HepG2 (cell line): ENCODE measurements at regions not wholly inside any gene's neighbourhood (a gene's known extent, or its start where the extent isn't known, plus 50 kb on each side); places are given as distances from the start of the nearest gene placed in this dataset.

Experiments
- ATAC-seq: fragments of 200-7000 bp; cut with Tn5 transposase; 3 replicates; pipeline ENCODE4 v1.9.1; 2020; ENCODE audit warnings: mild to moderate bottlenecking, moderate library complexity
- BruUV-seq: library from RNA; stranded (reverse); fragments of 400-500 nt; replicated peaks from 2 replicates; lab custom pipeline; 2021; lab: Mats Ljungman, UMichigan
- CTCF ChIA-PET: fragments of 300-600 bp; formaldehyde crosslinking; extraction: SDS; loops from one replicate; lab custom pipeline; 2021; ENCODE audit warnings: low total read pairs, inconsistent platforms, low intra/inter-chr PET ratio; lab: Yijun Ruan, JAX
- POLR2A ChIA-PET: fragments of 350-600 bp; sonication (Branson Sonifier 250); formaldehyde crosslinking; loops from one replicate; lab custom pipeline; 2020; ENCODE audit warnings: antibody characterized with exemption, inconsistent platforms; lab: Yijun Ruan, JAX
- DNase-seq: peaks from one replicate; pipeline ENCODE4 v3.0.0-alpha.2; 2015; ENCODE audit warnings: low spot score
- FAIRE-seq: peaks from 3 replicates; lab custom pipeline; 2011; peaks lifted over from hg19 to GRCh38; lab: Jason Lieb, UNC
- H2AFZ ChIP-seq: one replicate; pipeline ENCODE4 v1.6.1; 2011; ENCODE audit warnings: low read length, inconsistent platforms
- H3K27ac ChIP-seq: fragments of 300-600 bp; 3 replicates; pipeline ENCODE4 v1.8.0; 2011; ENCODE audit warnings: mixed run types, mild to moderate bottlenecking, mixed read lengths, low read length, inconsistent platforms; ENCODE audit not compliant: insufficient read depth; ENCODE audit errors: extremely low read length
- H3K27me3 ChIP-seq, 2 experiments: fragments of 200-600 bp in 1 of 2; 2 replicates in 1 of 2; 3 replicates in 1 of 2; pipeline versions ENCODE4 v1.6.0 to v1.8.0; 2011; ENCODE audit warnings: low read length in 2 of 2, mild to moderate bottlenecking in 2 of 2, moderate library complexity in 2 of 2, inconsistent platforms in 1 of 2; ENCODE audit not compliant: insufficient read depth in 2 of 2, control insufficient read depth in 1 of 2
- H3K36me3 ChIP-seq, 2 experiments: fragments of 200-600 bp in 1 of 2; replicated peaks in 1 of 2; 2 replicates in 1 of 2; 3 replicates in 1 of 2; pipeline versions ENCODE4 v1.5.1 to v1.8.0; 2011; ENCODE audit warnings: low read length in 2 of 2, inconsistent platforms in 1 of 2; ENCODE audit not compliant: insufficient read depth in 2 of 2, control insufficient read depth in 1 of 2
- H3K4me1 ChIP-seq: 2 replicates; pipeline ENCODE4 v1.5.1; 2012; ENCODE audit warnings: low read length, inconsistent platforms; ENCODE audit not compliant: insufficient read depth
- H3K4me2 ChIP-seq: 2 replicates; pipeline ENCODE4 v1.6.0; 2011; ENCODE audit warnings: low read depth, low read length, inconsistent platforms
- H3K4me3 ChIP-seq, 3 experiments: fragments of 200-600 bp in 1 of 3; sonication (generic), shearing (Covaris generic) in 1 of 3; replicated peaks in 1 of 3; 2 replicates each; pipeline ENCODE4 v1.5.1; 2011 to 2016; ENCODE audit warnings: low read length in 3 of 3, inconsistent platforms in 2 of 3, low read depth in 2 of 3, mild to moderate bottlenecking in 2 of 3, control low read depth in 1 of 3, mixed read lengths in 1 of 3; ENCODE audit not compliant: insufficient read depth in 1 of 3
- H3K79me2 ChIP-seq: one replicate; pipeline ENCODE4 v1.6.1; 2011; ENCODE audit warnings: low read length, inconsistent platforms; ENCODE audit not compliant: insufficient read depth
- H3K9ac ChIP-seq: 2 replicates; pipeline ENCODE4 v1.6.0; 2011; ENCODE audit warnings: mild to moderate bottlenecking, low read depth, low read length, inconsistent platforms; ENCODE audit not compliant: insufficient read depth
- H3K9me3 ChIP-seq: 2 replicates; pipeline ENCODE4 v1.5.1; 2012; ENCODE audit warnings: mild to moderate bottlenecking, low read length
- H4K20me1 ChIP-seq: 2 replicates; pipeline ENCODE4 v1.6.0; 2011; ENCODE audit warnings: inconsistent platforms, mild to moderate bottlenecking, low read length, moderate library complexity; ENCODE audit not compliant: insufficient read depth
- DMTF1 ChIP-seq: sonication (generic); formaldehyde crosslinking; IDR thresholded peaks from 2 replicates; pipeline ENCODE4 v1.4.0; 2020; ENCODE audit warnings: mild to moderate bottlenecking, missing genetic modification reagents
- DZIP1 ChIP-seq: sonication (generic); formaldehyde crosslinking; IDR thresholded peaks from 2 replicates; pipeline ENCODE4 v1.5.0; 2020; ENCODE audit warnings: mild to moderate bottlenecking, missing genetic modification reagents
- HDAC1 ChIP-seq: sonication (generic); formaldehyde crosslinking; IDR thresholded peaks from 2 replicates; pipeline ENCODE4 v1.5.1; 2020; ENCODE audit warnings: mild to moderate bottlenecking, missing genetic modification reagents
- LBX2 ChIP-seq: sonication (generic); formaldehyde crosslinking; IDR thresholded peaks from 2 replicates; pipeline ENCODE4 v1.5.0; 2020; ENCODE audit warnings: missing genetic modification reagents, mild to moderate bottlenecking, borderline replicate concordance
- MYPOP ChIP-seq: sonication (generic); formaldehyde crosslinking; IDR thresholded peaks from 2 replicates; pipeline ENCODE4 v1.8.1; 2023; ENCODE audit warnings: mild to moderate bottlenecking, moderate library complexity, missing genetic modification reagents
- PAX8 ChIP-seq: sonication (generic); formaldehyde crosslinking; IDR thresholded peaks from 2 replicates; pipeline ENCODE4 v1.8.0; 2022; ENCODE audit warnings: mild to moderate bottlenecking, missing genetic modification reagents, borderline replicate concordance
- PAXIP1 ChIP-seq: sonication (generic); formaldehyde crosslinking; conservative IDR thresholded peaks from 2 replicates; pipeline ENCODE4 v1.4.0; 2020; ENCODE audit warnings: mild to moderate bottlenecking, missing genetic modification reagents, moderate library complexity
- SOX6 ChIP-seq, 2 experiments: fragments of 450-650 bp in 1 of 2; sonication (generic) in 1 of 2; formaldehyde crosslinking in 1 of 2; IDR thresholded peaks; 2 replicates each; pipeline versions ENCODE4 v1.4.0 to v1.6.1; 2017 to 2020; ENCODE audit warnings: antibody characterized with exemption in 1 of 2, mild to moderate bottlenecking in 1 of 2, missing genetic modification reagents in 1 of 2
- ZNF343 ChIP-seq: sonication (generic); formaldehyde crosslinking; IDR thresholded peaks from 2 replicates; pipeline ENCODE4 v1.4.0; 2020; ENCODE audit warnings: mild to moderate bottlenecking, missing genetic modification reagents
- ZNF414 ChIP-seq: sonication (generic); formaldehyde crosslinking; IDR thresholded peaks from 2 replicates; pipeline ENCODE4 v1.5.0; 2020; ENCODE audit warnings: missing genetic modification reagents
- ZNF558 ChIP-seq: sonication (generic); formaldehyde crosslinking; IDR thresholded peaks from 2 replicates; pipeline ENCODE4 v1.9.0; 2022; ENCODE audit warnings: mild to moderate bottlenecking, missing genetic modification reagents, borderline replicate concordance
- WGBS: methylation state at CpG from one replicate; pipeline ENCODE4 v1.1.6; 2017; ENCODE audit warnings: low lambda C conversion rate; 5-methylcytosine and 5-hydroxymethylcytosine counted together
- in situ Hi-C: cut with HindIII; loops from 2 replicates; pipeline ENCODE4 v1.10.0; 2017; ENCODE audit warnings: low pct_unique_long_range_greater_than_20kb; ENCODE audit not compliant: extremely low pct_ligation_motif_present
- intact Hi-C: fragments of 100-400 bp; cut with micrococcal nuclease; formaldehyde crosslinking; loops from one replicate; pipeline ENCODE4 v1.10.0; 2022; ENCODE audit not compliant: unreplicated experiment

- H3K4me3 ChIP-seq, result no peak overlapping the region
- ATAC-seq, result no peak
- H3K27me3 ChIP-seq, result no peaks in the 10 kb centered on the region
- no peak overlapping the region for H3K4me2 ChIP-seq
- H4K20me1 ChIP-seq, result no peaks in the 10 kb centered on the region
- TF ChIP-seq MYPOP (CRISPR knock-in tag) (no peak), PAX8 (CRISPR knock-in tag) (no peak), DMTF1 (CRISPR knock-in tag) (no peak), ZNF558 (CRISPR knock-in tag) (no peak), ZNF343 (CRISPR knock-in tag) (no peak), ZNF414 (CRISPR knock-in tag) (no peak), SOX6 (IDR thresholded peaks at IDR 0.05) (no peak), SOX6 (CRISPR knock-in tag; IDR thresholded peaks at IDR 0.05) (no peak), DZIP1 (CRISPR knock-in tag) (no peak), PAXIP1 (CRISPR knock-in tag) (no peak), LBX2 (CRISPR knock-in tag) (no peak), HDAC1 (no peak)
- TF ChIP-seq, all 625 proteins: peak for 0
- DNase-seq (no peak), FAIRE-seq (no peak)
- 3% methylated on average over 4 of the region's 4 CpGs for WGBS
- H3K36me3 ChIP-seq, result no peaks in the 10 kb centered on the region
- ChIA-PET CTCF (no interaction called here), POLR2A (no interaction called here)
- intact Hi-C loops (no loop called here), in situ Hi-C loops (no loop called here)
- H3K9me3 ChIP-seq, result no peaks in the 10 kb centered on the region
- no peak overlapping the region for H3K9ac ChIP-seq
- H3K27ac ChIP-seq, result no peak overlapping the region
- H3K4me1 ChIP-seq, result no peaks in the 10 kb centered on the region
- no peaks in the 10 kb centered on the region for H3K79me2 ChIP-seq
- no peak overlapping the region for H2AFZ ChIP-seq
- BruUV-seq, result no TSS peak
These were observed 100.6 kb upstream of the LHCGR start for GRCh38 chr2:48856144-48856543.
